Stimulated activated CD4-positive, alpha-beta T cell treated with anti-CD3 and anti-CD28 coated beads, Interleukin-4, amount 100 ng/mL, for 1 hour (primary cell): ENCODE measurements at regions not wholly inside any gene's neighbourhood (a gene's known extent, or its start where the extent isn't known, plus 50 kb on each side); places are given as distances from the start of the nearest gene placed in this dataset.
"Not testable (repeated sequence)": the region's sequence is repeated elsewhere in the genome, so short reads cannot be mapped to it uniquely, and the experiment has no call there.

Experiments used
- DNase-seq: peaks from one replicate; pipeline ENCODE4 v3.0.0-alpha.2; 2020

DNA sequence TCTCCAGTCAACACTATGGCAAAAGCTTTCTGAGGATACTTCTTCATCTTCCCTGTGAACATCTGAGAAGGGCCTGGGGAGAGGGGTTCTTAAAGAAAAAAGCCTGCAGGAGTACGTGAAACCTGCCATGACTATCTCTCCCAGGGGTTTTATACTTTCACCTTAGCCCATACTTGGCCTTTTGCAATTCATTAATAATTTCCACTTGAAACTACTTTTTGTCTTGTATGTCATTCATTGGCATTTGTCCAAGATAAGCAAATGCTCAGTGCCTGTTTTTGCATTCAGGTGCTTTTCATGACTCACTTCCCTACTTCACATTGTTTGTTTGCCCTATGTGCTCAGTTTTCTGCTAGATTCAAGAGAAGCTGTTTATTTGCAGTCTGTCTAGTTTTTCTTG, 580.3 kb upstream of the GJE1 start:
- no peak for DNase-seq

DNA sequence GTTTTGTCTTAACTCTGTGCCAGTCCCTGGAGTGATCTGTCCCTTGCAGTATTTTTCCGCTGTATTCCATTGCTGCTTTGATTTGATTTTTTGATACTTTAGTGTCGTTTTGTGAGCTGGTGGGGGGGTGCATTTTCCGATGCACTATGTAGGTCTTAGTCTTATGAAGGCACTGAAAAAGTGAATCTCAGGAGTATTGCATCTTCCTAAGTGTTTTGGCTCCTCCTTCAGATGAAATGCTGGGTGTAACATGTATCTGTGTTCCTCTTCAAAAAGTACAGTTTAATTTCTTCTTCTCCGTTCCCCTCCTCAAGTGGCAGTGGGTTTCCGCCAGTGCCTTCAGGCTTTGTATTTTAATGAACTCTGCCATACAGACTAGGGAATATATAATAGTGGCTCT, 580.7 kb upstream of the GJE1 start:
- no peak for DNase-seq

DNA sequence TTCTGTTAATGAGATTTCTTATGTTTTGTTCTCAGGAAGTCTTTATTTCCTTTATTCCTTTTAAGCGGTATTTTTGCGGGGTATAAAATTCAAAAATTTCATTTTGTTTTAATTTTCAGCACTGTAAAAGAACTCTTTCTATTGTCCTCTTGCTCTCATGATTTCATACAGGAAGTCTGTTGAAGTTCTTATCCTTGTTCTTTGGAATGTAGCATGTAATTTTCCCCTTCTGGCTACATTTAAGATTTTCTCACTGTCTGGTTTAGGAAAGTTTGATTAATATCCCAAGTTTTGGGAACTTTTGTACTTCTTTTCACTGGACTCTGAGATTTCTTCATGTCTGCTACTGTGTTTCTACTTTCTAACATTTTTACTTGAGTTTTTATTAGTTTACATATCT, 581.4 kb upstream of the GJE1 start:
- no peak for DNase-seq

DNA sequence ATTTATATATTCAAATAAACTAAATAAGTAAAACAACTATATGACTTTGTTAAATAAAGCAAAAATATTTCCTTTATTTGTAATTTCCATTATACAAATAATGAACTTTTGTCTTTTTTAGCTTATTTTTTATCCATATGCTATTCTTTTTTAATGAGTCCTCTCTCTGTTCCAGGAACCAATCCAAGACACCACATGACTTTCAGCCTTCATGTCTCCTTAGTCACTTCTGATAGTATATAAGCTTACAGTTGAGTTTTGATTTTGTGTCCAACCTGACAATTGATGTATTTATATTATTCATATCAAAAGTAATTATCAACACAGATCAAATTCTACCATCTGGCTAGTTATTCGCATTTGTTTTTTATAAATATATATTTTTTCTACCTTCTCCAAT, 582.3 kb upstream of the GJE1 start:
- DNase-seq = no peak

DNA sequence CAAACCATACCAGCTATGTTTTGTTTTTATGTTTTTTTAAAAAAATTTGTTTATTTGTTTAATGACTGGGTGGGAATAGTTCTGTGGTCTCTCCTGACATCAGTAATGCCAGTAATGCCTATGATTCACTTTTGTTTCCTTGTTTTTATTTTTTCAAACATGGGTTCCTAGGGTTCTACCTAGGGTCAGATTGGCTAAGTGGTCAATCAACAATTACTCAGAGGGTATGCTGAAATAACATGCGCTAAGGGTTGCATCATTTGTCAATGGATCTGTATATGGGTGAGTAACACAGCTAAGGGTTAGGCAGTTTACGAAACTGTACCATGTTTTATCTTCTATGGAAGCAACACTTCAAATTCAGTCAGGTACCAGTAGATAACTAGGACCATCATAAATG, 583.8 kb upstream of the GJE1 start:
- DNase-seq = no peak

- DNase-seq = no peak
Measured at GRCh38 chr6:141541581-141542324, 591.0 kb upstream of the GJE1 start.

GRCh38 chr6:141540207-141540606, 592.5 kb upstream of the GJE1 start:
- no peak for DNase-seq

GRCh38 chr6:141539617-141540016, 593.1 kb upstream of the GJE1 start:
- DNase-seq = no peak

GRCh38 chr6:141532211-141532610, 600.5 kb upstream of the GJE1 start:
- no peak for DNase-seq

GRCh38 chr6:141531040-141531439, 601.7 kb upstream of the GJE1 start:
- no peak for DNase-seq

DNA sequence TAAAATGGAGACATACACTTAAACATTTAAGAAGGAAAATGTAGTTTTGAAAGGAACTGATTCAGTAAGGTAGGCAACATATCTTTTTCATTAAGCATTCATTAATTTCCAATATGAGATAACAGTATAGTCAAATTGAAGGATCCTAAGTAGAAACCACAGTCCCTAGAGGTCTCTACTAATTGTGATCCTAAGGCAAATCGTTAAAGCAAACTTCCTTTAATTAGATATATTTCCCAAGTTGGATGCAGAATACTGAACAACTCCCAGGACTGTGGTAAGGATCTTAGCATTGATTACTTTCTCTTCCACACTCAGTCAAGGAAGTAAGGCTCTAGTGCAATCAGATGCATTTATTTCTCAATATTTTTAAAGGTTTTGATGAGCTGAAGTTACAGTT, 604.1 kb upstream of the GJE1 start:
- no peak for DNase-seq

GRCh38 chr6:141526985-141527384, 605.7 kb upstream of the GJE1 start:
- no peak for DNase-seq

DNA sequence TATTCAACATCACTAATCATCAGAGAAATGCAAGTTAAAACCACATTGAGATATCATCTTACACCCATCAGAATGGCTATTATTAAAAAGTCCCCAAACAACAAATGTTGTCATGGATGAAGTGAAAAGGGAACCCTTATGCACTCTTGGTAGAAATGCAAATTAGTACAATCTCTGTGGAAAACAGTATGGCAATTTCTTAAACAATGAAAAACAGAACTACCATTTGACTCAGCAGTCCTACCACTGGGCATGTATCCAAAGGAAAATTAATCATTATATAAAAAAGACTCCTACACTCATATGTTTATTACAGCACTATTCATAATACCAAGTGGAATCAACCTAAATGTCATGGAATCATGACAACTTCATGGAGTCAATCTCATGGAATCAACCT, 611.3 kb upstream of the GJE1 start:
- DNase-seq = no peak

DNA sequence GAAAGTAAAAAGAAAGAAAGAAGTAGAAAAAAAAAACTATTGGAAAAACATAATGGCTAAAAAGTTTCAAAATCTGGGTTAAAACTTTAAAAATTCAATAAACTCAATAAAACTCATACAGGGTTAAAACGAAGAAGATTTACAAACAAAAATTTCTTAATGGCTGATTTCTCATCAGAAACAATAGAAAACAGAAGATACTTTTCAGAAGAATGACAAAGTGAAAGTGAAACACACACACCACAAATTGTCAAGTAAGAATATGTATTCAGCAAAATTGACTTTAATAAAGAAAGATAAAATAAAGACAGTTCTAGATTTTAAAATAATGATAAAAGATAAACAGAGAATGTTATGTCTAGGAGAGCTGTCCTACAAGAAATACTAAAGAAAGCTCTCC, 618.9 kb upstream of the GJE1 start:
- no peak for DNase-seq

GRCh38 chr6:141510803-141511202, 621.9 kb upstream of the GJE1 start:
- no peak for DNase-seq

DNA sequence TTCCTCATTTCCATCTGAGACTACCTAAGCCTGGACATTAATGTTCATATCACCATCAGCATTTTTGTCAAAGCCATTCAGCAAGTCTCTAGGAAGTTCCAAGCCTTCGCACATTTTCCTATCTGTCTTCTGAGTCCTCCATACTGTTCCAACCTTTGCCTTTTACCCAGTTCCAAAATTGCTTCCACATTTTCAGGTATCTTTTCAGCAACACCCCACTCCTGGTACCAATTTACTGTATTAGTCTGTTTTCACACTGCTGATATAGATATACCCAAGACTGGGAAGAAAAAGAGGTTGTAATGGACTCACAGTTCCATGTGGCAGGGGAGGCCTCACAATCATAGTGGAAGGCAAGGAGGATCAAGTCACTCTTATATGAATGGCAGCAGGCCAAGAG, 626.7 kb upstream of the GJE1 start:
- not testable (repeated sequence) for DNase-seq

- DNase-seq = not testable (repeated sequence)
Measured at GRCh38 chr6:141504318-141504717, 628.4 kb upstream of the GJE1 start.

GRCh38 chr6:141501616-141502015, 631.1 kb upstream of the GJE1 start:
- DNase-seq = no peak

DNA sequence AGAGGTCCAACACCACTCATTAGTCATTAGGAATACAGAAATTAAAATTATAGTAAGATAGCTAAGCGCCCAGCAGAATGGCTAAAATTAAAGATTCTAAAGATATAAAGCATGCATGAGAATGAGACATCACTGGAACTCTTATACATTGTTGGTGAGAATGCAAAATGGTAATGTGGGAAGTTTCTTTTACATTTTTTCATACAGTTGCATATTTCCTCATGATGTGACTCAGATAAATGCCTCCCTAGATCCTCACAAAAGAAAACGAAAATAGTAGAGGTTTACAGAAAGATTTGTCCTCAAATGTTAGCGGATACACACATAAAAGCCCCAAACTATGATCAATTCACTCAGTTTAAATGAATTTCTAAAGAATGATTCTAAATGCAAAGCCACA, 633.7 kb upstream of the GJE1 start:
- DNase-seq = no peak

DNA sequence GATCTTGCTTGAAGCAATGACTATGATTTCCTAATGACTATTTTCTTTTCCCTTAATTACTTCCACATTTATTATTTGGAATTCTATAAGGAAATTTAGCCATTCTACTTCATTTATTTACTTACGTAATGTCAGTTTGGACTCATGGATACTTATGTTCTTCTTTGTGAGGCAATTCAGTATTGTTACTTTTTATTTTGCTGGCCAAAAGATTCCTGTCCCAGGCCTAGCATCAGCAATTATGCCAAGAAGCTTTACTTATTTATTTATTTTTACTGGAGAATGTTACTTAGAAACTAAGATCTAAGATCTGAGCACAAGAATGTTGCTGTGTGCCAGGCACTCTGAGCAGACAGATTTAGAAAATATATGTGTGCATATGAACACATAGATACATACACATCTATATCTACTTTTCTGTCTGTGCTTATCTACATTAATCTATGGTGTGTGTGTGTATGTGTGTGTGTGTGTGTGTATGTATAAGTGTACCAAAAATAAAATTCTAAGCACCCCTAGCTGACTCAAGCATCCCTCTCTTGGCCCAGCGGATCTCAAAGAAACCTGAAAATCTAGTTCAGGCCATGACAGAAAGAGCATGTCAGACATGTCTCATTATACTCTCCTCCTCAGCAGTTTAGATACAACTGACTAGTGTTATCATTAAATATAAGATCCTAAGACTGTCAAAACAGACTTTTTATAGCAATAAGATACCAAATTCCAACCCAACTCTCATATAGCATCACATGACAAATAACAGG, 640.0 kb upstream of the GJE1 start:
- no peak for DNase-seq

DNA sequence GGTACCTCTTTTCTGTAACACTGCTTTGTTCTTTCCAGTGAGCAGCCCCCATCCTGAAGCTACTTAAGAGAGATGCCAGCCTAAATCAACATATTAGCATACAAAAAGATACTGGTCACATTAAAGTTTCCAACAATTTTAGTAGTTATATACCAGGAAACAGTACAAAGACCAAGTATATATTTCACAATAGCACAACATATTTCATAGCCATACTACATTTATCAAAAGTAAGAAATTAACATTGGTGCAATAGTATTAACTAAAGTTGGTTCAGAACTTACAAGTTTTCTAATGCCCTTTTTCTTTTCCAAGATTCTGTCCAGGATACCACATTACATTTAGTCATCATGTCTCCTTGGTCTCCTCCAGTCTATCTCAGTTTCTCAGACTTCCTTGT, 641.0 kb upstream of the GJE1 start:
- no peak for DNase-seq

GRCh38 chr6:141490982-141491381, 641.7 kb upstream of the GJE1 start:
- DNase-seq = no peak

DNA sequence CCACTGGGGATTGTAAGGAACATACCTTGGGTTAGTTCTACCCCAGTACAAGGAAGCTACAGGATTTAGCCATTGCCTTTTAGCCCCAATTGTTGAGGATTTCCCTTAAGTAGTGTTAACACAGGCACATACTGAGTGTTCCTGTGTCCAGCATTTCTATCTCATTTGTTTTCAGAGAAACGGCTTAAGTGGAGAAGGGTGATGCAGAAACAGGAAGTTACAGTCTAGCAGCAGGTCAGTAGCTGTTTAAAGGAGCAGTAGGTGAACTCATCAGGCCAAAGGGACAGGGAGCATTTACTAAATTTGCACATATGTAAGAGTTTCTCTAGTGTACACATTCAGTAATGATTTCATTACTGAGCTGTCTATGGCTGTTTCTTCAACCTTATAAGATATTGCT, 644.2 kb upstream of the GJE1 start:
- DNase-seq = no peak

- DNase-seq = no peak
Measured at GRCh38 chr6:141486942-141487341, 645.8 kb upstream of the GJE1 start.

GRCh38 chr6:141484711-141485110, 648.0 kb upstream of the GJE1 start:
- DNase-seq = no peak
